GM13976 (cell line): ENCODE measurements at regions not wholly inside any gene's neighbourhood (a gene's known extent, or its start where the extent isn't known, plus 50 kb on each side); places are given as distances from the start of the nearest gene placed in this dataset.

Experiments
- DNase-seq: peaks from one replicate; pipeline ENCODE4 v3.0.0; 2012; ENCODE audit warnings: low spot score
- in situ Hi-C: fragments of 300-500 bp; cut with MboI; formaldehyde crosslinking; loops from one replicate; pipeline ENCODE4 v1.12.0; 2022; ENCODE audit warnings: low sequenced_read_pairs, mixed read lengths, inconsistent platforms; ENCODE audit not compliant: unreplicated experiment
- TF ChIP-seq, protein P1 (sequence below): IDR thresholded peaks from 2 replicates; pipeline ENCODE4 v1.5.1; 2012; ENCODE audit warnings: borderline replicate concordance, mild to moderate bottlenecking; ENCODE audit not compliant: insufficient read depth; ENCODE audit errors: extremely low read depth, missing control alignments, control extremely low read depth

- TF ChIP-seq, protein P1, sequence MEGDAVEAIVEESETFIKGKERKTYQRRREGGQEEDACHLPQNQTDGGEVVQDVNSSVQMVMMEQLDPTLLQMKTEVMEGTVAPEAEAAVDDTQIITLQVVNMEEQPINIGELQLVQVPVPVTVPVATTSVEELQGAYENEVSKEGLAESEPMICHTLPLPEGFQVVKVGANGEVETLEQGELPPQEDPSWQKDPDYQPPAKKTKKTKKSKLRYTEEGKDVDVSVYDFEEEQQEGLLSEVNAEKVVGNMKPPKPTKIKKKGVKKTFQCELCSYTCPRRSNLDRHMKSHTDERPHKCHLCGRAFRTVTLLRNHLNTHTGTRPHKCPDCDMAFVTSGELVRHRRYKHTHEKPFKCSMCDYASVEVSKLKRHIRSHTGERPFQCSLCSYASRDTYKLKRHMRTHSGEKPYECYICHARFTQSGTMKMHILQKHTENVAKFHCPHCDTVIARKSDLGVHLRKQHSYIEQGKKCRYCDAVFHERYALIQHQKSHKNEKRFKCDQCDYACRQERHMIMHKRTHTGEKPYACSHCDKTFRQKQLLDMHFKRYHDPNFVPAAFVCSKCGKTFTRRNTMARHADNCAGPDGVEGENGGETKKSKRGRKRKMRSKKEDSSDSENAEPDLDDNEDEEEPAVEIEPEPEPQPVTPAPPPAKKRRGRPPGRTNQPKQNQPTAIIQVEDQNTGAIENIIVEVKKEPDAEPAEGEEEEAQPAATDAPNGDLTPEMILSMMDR: no peak
- DNase-seq: no peak
- in situ Hi-C loops: no loop called here
These were observed 288.7 kb upstream of the INTU start for GRCh38 chr4:127344071-127344470.

DNA sequence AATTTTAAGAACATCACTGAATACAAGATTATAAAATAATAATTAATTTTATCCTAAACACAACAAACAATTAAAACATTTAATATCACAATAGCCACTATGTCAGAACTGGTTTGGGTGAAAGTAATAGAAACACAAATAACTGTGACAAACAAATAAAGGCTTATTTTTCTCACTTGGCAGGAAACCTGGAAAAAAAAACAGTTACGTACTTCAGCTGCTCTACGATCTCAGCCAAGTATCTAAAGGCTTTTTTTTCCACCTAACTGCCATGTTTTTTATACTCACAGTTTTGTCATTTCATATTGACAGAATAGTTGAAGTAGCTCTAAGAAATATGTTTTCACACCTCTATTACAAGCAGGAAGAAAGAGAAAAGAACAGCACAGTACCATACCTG lies 284.8 kb upstream of the INTU start:
- DNase-seq: no peak
- TF ChIP-seq, protein P1: no peak
- in situ Hi-C loops: no loop called here

DNA sequence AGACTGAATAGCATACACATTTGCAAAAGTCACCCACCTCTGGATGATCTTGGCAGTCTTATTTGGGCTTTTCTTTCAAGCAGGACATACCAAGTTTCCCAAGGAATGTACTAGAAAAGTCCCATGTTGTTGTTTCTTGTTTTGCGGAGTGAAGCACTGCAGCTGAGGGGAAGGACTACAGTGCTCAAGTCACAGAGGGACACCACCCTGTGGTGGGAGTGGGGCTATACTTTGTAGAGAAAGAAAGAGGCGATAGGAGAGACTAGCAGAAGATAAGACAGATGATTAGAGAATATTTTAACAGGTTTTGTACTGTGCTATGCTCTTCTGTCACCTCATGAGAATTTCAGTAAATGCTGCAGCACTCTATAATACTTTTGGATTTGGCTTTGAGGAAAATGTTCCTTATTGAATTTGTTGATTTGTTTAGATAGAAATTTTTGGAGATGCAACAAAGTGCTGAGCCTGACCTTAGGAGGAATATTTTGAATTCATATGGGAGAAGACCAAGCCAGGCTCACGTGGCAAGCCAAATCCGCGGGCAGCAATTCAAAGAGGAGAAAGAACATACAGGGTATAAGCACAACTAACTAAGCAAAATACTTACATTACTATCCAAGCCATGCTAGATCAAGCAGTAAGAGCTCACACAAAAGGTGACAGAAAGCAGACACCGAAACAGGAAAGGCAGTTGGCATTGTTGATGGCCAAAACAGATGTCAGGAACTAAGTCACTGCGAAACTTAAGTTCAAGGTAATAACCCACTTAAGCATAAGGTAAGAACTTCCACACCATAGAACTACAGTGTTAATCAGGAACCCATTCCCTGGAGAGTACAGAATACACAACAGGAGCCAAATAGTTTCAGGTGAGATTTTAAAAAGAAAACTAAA lies 280.3 kb upstream of the INTU start:
- in situ Hi-C loops: no loop called here
- DNase-seq: no peak

DNA sequence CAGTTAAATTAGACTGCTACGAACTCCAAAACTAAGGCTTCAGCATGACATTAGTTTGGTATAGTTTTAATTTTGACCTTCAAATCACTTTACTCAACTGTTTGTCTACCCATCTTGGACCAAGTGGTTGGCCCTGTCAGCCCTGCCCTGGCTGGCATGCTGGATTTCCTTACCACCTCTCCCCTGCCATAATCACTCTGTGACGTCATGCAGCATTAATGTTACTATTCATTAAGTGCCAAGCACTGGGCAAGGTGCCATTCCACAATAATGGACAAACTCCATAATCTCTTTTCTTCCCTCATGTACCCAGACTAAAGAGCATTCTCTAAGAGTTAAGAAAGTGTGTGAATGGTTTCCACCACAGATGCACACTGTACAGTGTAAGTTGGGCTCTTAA lies 277.0 kb upstream of the INTU start:
- TF ChIP-seq, protein P1: no peak
- no peak for DNase-seq
- in situ Hi-C loops: no loop called here

More for the DNA sequence above, 280.3 kb upstream of the INTU start:
- TF ChIP-seq, protein P1: no peak

GRCh38 chr4:127357765-127358164 lies 275.0 kb upstream of the INTU start:
- TF ChIP-seq, protein P1: no peak
- no peak for DNase-seq
- in situ Hi-C loops: no loop called here

GRCh38 chr4:127362686-127363085 lies 270.1 kb upstream of the INTU start:
- in situ Hi-C loops: no loop called here
- TF ChIP-seq, protein P1: no peak

More at GRCh38 chr4:127362686-127363085, 270.1 kb upstream of the INTU start:
- no peak for DNase-seq
